NCI-H1417 treated with DMSO at 0.1 percent for 48 hours (cell line): ENCODE measurements at regions not wholly inside any gene's neighbourhood (a gene's known extent, or its start where the extent isn't known, plus 50 kb on each side); places are given as distances from the start of the nearest gene placed in this dataset.

ENCODE experiments used
- DNase-seq: peaks from one replicate; lab custom pipeline; 2025; lab: John Stamatoyannopoulos, UW

- no peak for DNase-seq
Observed at GRCh38 chr2:226652983-226653765, 146.4 kb downstream of the IRS1 start.

DNA sequence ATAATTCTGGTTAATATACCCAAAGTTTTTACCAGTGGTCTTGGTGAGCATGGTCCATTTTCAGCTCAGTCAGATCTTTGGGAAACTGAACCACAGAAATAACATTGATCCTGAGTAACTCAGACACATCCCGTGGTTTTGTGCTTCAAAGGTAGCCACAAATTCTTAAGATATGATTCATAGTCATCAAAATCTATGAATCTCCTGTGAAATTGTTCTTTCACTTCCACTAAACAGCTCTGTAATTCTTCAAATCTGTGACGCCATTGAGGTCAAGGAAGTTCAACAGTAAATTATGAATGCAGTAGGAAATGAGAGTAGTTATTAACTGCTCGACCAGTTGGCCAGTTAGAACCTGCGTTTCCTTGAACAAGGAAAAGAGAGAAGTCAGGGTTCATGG, 147.3 kb downstream of the IRS1 start:
- DNase-seq: no peak

DNA sequence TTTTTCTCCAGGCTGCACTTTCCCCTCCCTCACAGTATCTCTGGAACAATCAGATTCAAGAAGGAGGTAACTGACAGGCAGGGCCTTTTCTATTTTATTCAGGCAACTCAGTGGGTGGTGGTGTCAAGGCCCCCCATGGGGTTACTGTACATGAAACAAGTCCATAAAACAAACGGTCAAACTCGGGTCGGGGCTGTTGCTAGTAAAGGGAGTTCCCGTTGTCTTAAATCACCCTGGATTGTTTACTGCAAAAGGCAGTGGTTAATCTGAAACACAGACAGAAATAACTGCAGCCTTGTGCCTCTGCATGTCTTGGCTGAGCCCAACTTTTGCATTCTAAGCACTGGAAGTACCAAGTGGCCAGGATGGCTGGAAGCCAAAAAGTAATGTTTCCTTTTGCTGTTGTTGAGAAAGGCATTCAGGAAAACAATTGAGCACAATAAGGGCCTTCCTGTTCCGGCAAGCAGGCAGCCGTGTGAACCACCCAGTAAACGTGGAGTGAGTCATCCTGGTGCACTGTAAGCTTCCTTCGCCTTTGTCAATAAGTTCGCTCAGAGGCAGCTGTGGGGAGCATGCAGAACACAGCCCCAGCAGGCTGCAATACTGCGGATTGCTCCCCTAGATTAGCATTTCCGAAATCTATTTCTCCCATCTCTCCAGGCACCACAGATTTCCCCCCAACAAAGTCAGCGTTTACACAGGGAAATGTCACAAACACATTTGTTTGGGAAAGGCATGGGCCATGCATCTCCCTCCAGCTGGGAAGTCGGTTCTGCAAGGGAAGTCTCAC, 149.6 kb downstream of the IRS1 start:
- DNase-seq: no peak

DNA sequence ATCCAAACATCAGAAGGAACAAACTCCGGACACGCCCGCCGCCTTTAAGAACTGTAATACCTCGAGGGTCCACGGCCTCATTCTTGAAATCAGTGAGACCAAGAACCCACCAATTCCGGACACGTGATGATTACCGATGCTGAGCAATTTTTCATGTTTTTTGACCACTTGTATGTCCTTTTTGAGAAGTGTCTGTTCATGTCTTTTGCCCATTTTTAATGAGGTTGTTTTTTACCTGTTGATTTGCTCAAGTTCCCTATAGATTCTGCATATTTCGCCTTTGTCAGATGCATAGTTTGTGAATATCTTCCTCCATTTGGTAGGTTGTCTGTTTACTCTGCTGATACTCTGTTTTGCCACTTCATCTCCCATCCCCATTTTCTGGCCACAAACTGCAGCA, 150.4 kb downstream of the IRS1 start:
- no peak for DNase-seq

DNA sequence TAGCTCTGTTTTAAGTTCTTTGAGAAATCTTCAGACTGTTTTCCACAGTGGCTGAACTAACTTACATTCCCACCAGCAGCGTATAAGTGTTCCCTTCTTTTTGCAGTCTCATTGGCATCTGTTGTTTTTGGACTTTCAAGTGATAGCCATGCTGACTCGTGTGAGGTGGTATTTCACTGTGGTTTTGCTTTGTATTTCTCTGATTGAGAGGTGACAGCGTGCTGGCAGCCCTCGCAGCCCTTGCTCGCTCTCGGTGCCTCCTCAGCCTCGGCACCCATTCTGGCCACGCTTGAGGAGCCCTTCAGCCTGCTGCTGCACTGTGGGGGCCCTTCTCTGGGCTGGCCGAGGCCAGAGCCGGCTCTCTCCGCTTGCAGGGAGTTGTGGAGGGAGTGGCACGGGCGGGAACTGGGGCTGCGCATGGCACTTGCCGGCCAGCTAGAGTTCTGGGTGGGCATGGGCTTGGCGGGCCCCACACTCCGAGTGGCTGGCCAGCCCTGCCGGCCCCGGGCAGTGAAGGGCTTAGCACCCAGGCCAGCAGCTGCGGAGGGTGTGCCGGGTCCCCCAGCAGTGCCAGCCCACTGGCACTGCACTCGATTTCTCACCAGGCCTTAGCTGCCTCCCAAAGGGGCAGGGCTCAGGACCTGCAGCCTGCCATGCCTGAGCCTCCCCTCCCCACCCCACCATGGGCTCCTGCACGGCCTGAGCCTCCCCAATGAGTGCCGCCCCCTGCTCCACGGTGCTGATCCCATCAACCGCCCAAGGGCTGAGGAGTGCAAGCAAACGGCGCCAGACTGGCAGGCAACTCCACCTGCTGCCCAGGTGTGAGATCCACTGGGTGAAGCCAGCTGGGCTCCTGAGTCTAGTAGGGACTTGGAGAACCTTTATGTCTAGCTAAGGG, 151.8 kb downstream of the IRS1 start:
- DNase-seq: no peak

GRCh38 chr2:226644399-226644865, 155.2 kb downstream of the IRS1 start:
- DNase-seq: no peak

DNA sequence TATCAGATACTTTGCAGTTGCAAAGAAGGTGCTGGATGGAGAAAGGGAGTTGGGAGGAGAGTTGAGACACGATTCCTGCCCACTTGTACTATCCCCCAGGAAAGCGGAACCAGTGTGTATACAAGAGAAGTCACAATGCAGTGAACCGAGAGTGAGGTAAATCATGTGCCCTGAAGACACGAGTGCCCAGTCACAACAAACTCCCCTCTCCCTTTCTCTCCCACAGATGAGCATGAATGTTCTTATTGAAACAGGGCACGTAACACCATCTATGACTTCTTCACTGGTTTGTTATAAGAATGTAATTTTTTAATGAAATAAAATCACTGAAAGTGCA, 155.7 kb downstream of the IRS1 start:
- no peak for DNase-seq

DNA sequence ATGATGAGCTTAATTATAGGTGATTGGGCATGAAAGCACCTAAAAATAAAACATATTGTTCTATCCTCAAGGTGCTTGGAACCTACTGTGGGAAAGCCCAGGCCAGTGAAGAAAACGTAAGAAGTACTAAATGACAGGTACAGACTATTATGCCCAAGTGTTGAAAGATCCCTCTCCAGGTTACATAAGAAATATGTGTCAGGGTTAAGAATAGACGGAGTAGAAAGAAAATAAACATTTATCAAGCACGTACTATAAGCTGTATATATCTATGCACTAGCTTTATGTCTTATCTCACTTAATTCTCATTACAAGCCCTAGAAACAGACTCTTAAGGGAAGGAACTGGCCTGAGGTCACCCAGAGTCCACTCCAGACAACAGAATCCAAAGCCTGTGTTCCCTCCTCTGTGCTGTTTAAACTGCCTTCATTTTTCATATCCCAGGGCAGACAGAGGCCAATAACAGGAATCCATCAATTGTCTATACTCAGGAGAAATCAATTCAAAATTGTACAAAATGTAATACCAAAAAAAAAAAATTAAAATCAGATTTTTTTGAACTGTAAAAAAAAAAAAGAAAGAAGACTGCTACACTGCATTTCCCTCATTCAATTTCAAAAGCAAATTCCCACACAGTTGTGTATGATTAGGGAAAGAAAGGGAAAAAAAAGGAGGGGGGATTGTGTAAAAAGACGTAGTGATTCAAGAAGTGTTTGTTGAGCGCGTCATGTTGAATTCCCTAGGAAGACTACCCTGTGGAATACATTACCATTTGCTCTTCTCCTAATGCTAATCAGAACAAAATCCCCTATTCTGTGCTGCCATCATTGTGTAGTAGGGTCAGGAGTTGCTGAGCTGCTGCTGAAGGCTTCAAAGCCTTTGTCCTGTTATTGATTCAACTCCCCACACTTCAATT, 156.3 kb downstream of the IRS1 start:
- no peak for DNase-seq

- no peak for DNase-seq
Observed at GRCh38 chr2:226641008-226641407, 158.6 kb downstream of the IRS1 start.

GRCh38 chr2:226640501-226640900, 159.1 kb downstream of the IRS1 start:
- no peak for DNase-seq

GRCh38 chr2:226639550-226639949, 160.1 kb downstream of the IRS1 start:
- no peak for DNase-seq

GRCh38 chr2:226638576-226638975, 161.0 kb downstream of the IRS1 start:
- DNase-seq: no peak

GRCh38 chr2:226637383-226637782, 162.2 kb downstream of the IRS1 start:
- DNase-seq: no peak

DNA sequence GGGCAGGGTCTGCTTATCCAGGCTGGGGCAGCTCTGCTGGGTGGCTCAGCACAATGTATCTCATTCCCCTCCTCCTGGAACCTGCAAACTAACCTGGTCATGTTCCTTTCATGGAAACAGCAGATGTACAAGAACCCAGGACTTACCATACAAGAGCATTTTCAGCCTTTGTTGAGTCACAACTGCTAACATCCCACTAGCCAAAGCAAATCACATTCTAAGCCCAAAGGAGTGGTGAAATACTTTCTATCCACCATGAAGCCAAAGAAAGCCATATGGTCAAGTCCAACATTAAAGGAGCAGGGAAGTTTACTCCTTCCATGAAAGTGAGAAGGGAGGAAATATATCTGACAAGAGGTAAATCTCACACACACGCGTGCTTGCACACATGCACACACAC, 163.0 kb downstream of the IRS1 start:
- no peak for DNase-seq

DNA sequence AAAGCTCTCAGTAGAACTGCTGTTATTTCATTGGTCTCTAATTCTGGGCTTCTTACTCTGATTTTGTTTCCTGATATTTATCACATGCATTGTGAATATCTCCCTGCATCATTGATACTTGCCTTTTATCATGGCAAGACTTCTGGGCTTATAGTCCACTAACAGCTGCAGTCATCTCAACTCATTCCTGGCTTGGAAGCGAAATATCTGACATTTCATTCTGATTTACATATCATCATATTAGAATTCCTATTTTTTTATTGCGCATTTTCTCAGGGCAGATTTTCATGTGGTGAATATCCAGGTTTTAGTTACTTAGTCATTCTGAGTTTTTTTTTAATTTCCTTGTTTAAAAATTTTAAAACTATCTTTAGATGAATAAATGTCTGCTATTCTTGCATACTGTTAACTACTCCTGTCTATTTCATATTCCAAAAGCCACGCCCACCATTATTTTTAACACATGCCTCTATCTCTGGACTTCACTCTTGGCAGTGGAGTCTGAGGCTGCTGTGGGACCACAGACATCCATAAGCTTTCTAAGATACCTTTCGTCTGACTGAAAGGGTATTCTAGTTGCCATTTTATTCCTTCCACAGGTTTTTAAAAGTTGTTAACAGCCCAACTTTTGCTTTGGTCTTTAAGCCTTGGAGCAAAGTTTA, 164.5 kb downstream of the IRS1 start:
- no peak for DNase-seq

GRCh38 chr2:226631671-226632070, 167.9 kb downstream of the IRS1 start:
- no peak for DNase-seq

- no peak for DNase-seq
Observed at GRCh38 chr2:226631187-226631586, 168.4 kb downstream of the IRS1 start.

DNA sequence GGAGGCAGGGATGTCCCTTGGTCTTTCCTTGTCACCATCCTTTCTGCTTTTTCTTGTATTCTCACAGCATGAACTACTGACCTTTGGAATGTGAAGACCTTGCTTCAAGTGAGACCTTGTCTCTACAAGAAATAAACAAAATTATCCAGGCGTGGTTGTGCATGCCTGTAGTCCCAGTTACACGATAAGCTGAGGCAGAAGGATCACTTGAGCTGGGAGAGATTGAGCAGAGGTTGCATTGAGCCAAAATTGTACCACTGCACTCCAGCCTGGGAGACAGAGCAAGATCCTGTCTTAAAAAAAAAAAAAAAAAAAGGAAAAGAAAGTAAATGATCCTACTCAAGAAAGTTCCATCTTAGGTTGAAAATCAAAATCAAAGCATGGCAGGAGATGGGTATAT, 173.7 kb downstream of the IRS1 start:
- DNase-seq: no peak

- DNase-seq: no peak
Observed at GRCh38 chr2:226623587-226624368, 175.8 kb downstream of the IRS1 start.

- no peak for DNase-seq
Observed at GRCh38 chr2:226622484-226622883, 177.1 kb downstream of the IRS1 start.
